Liver (tissue), 8 donors: ENCODE measurements at regions not wholly inside any gene's neighbourhood (a gene's known extent, or its start where the extent isn't known, plus 50 kb on each side); places are given as distances from the start of the nearest gene placed in this dataset.

ENCODE experiments used
- DNase-seq: peaks from one replicate; pipeline ENCODE4 v3.0.0-alpha.2; 2017; ENCODE audit warnings: low spot score
- H3K27ac ChIP-seq, 2 donors: one replicate each; pipeline ENCODE4 v1.7.0; 2013; ENCODE audit warnings: inconsistent platforms in 2 of 2, low read length in 2 of 2, control low read depth in 1 of 2, low read depth in 1 of 2, mild to moderate bottlenecking in 1 of 2
- H3K27me3 ChIP-seq, 4 donors: one replicate each; pipeline versions ENCODE4 v1.6.1 to v1.7.0; 2013; ENCODE audit warnings: low read length in 3 of 4, inconsistent platforms in 1 of 4, mild to moderate bottlenecking in 1 of 4, moderate library complexity in 1 of 4; ENCODE audit not compliant: control insufficient read depth in 4 of 4, insufficient read depth in 4 of 4
- H3K36me3 ChIP-seq, 4 donors: one replicate each; pipeline versions ENCODE4 v1.6.1 to v1.7.0; 2013; ENCODE audit warnings: low read length in 3 of 4, mild to moderate bottlenecking in 3 of 4, low read depth in 1 of 4, moderate library complexity in 1 of 4; ENCODE audit not compliant: control insufficient read depth in 4 of 4, insufficient read depth in 3 of 4
- H3K4me1 ChIP-seq, 4 donors: one replicate each; pipeline versions ENCODE4 v1.6.1 to v1.7.0; 2013; ENCODE audit warnings: low read length in 3 of 4, mild to moderate bottlenecking in 3 of 4, moderate library complexity in 1 of 4; ENCODE audit not compliant: control insufficient read depth in 4 of 4, insufficient read depth in 4 of 4
- H3K4me3 ChIP-seq, 3 donors: one replicate each; pipeline versions ENCODE4 v1.6.1 to v1.7.0; 2013; ENCODE audit warnings: low read length in 3 of 3, control low read depth in 1 of 3, low read depth in 1 of 3, mild to moderate bottlenecking in 1 of 3
- H3K9ac ChIP-seq, 2 donors: one replicate each; pipeline ENCODE4 v1.7.0; 2013; ENCODE audit warnings: low read length in 2 of 2, mild to moderate bottlenecking in 2 of 2, moderate library complexity in 2 of 2, control low read depth in 1 of 2, low read depth in 1 of 2
- H3K9me3 ChIP-seq, 4 donors: one replicate each; pipeline versions ENCODE4 v1.6.1 to v1.7.0; 2013; ENCODE audit warnings: low read length in 3 of 4; ENCODE audit not compliant: control insufficient read depth in 4 of 4
- ATF3 ChIP-seq: IDR thresholded peaks from 2 replicates; pipeline ENCODE4 v1.6.1; 2016; ENCODE audit warnings: antibody characterized with exemption
- CTCF ChIP-seq: fragments of 150-350 bp; IDR thresholded peaks from 2 replicates; pipeline ENCODE4 v1.5.1; 2017; ENCODE audit warnings: improper control_type of control experiment, low read depth, low read length; ENCODE audit not compliant: missing input control
- EGR1 ChIP-seq, 2 donors: IDR thresholded peaks; 2 replicates each; pipeline ENCODE4 v1.6.1; 2016 to 2018; ENCODE audit warnings: antibody characterized with exemption in 2 of 2, low read depth in 2 of 2
- FOXA2 ChIP-seq: IDR thresholded peaks from 2 replicates; pipeline ENCODE4 v1.6.1; 2016; ENCODE audit warnings: antibody characterized with exemption
- HNF4A ChIP-seq, 2 donors: conservative IDR thresholded peaks; 2 replicates each; pipeline ENCODE4 v1.6.1; 2016; ENCODE audit warnings: antibody characterized with exemption in 2 of 2, mild to moderate bottlenecking in 2 of 2
- HNF4G ChIP-seq: IDR thresholded peaks from 2 replicates; pipeline ENCODE4 v1.6.1; 2016; ENCODE audit warnings: antibody characterized with exemption
- JUND ChIP-seq, 2 donors: IDR thresholded peaks; 2 replicates each; pipeline ENCODE4 v1.6.1; 2016; ENCODE audit warnings: antibody characterized with exemption in 2 of 2
- NR2F2 ChIP-seq: IDR thresholded peaks from 2 replicates; pipeline ENCODE4 v1.6.1; 2016; ENCODE audit warnings: antibody characterized with exemption
- SP1 ChIP-seq: IDR thresholded peaks from 2 replicates; pipeline ENCODE4 v1.6.1; 2018; ENCODE audit warnings: antibody characterized with exemption, mild to moderate bottlenecking
- TAF1 ChIP-seq: conservative IDR thresholded peaks from 2 replicates; pipeline ENCODE4 v1.6.1; 2016; ENCODE audit warnings: antibody characterized with exemption, mild to moderate bottlenecking
- ZBTB33 ChIP-seq: IDR thresholded peaks from 2 replicates; pipeline ENCODE4 v1.6.1; 2016; ENCODE audit warnings: antibody characterized with exemption
- WGBS: extraction: QIAGEN DNeasy Blood & Tissue Kit; methylation state at CpG from one replicate; pipeline ENCODE4 v1.1.7; 2013; 5-methylcytosine and 5-hydroxymethylcytosine counted together
- donor health status: healthy.
- donor health status: healthy.
- donor health status: healthy.
- donor health status: healthy.
- donor health status: healthy.

- Histone ChIP-seq H3K36me3 (no peaks in the 10 kb centered on the region), H3K4me1 (peaks cover 0 to 2% (median 0%) of the 10 kb centered on the region in 4 donors), H3K4me3 (no peak overlapping the region), H3K27ac (no peak overlapping the region), H3K9ac (no peak overlapping the region), H3K27me3 (no peaks in the 10 kb centered on the region), H3K9me3 (no peaks in the 10 kb centered on the region)
- WGBS, result 73% methylated on average over 3 of the region's 3 CpGs
- no peak for DNase-seq
- TF ChIP-seq ATF3, result no peak
- no peak for TF ChIP-seq TAF1
- no peak for TF ChIP-seq ZBTB33
- TF ChIP-seq HNF4A (conservative IDR thresholded peaks at IDR 0.05), result no peak
Observed at GRCh38 chr4:124337874-124338273, 374.7 kb downstream of the ANKRD50 start.

- Histone ChIP-seq H3K27me3 (no peaks in the 10 kb centered on the region), H3K36me3 (no peaks in the 10 kb centered on the region), H3K9me3 (no peaks in the 10 kb centered on the region), H3K27ac (no peak overlapping the region), H3K9ac (no peak overlapping the region), H3K4me3 (no peak overlapping the region), H3K4me1 (no peaks in the 10 kb centered on the region)
- DNase-seq, result no peak
- WGBS, result 84% methylated on average over 3 of the region's 3 CpGs
- TF ChIP-seq ZBTB33 (no peak), JUND (IDR thresholded peaks at IDR 0.05) (no peak), ATF3 (no peak), SP1 (no peak), HNF4G (no peak), HNF4A (conservative IDR thresholded peaks at IDR 0.05) (no peak), CTCF (no peak), EGR1 (IDR thresholded peaks at IDR 0.05; ENCODE audit: low read depth in 2 of 2) (no peak), FOXA2 (no peak), NR2F2 (no peak)
Observed at GRCh38 chr4:124343661-124344171, 368.8 kb downstream of the ANKRD50 start.

GRCh38 chr4:124372916-124373315 is 339.6 kb downstream of the ANKRD50 start:
- WGBS, result 92% methylated on average over 3 of the region's 3 CpGs
- no peak for TF ChIP-seq FOXA2
- Histone ChIP-seq H3K9me3 (peaks cover 0 to 4% (median 1%) of the 10 kb centered on the region in 4 donors), H3K4me3 (no peak overlapping the region), H3K4me1 (no peaks in the 10 kb centered on the region), H3K27ac (no peak overlapping the region), H3K9ac (no peak overlapping the region), H3K36me3 (no peaks in the 10 kb centered on the region), H3K27me3 (no peaks in the 10 kb centered on the region)
- no peak for DNase-seq
